Glomerular endothelial cell (primary cell): ENCODE measurements at regions not wholly inside any gene's neighbourhood (a gene's known extent, or its start where the extent isn't known, plus 50 kb on each side); places are given as distances from the start of the nearest gene placed in this dataset.

Source experiments
- DNase-seq: peaks from one replicate; pipeline ENCODE4 v3.0.0-alpha.2; 2011; ENCODE audit warnings: low read depth, low spot score; ENCODE audit errors: extremely low read depth

DNA sequence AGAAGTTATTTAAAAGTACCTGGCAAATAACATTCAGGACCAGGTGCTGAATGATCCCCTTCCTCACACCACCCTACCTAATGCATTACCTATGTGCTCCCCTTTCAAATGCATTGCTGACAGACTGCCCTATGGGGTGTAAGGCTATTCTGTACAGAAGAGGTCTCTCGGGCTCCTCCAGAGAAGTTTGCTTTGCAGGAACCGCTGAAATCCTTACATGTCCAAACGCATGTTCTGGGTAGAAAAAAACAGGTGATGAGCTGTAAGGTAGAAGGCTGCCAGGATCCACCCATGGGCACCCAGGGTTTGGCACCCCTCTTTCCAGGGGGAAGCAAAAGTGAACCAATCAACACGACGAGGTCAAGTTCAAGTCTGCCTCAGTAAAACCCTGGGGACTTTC is 58.3 kb upstream of the TARBP1 start:
- no peak for DNase-seq

DNA sequence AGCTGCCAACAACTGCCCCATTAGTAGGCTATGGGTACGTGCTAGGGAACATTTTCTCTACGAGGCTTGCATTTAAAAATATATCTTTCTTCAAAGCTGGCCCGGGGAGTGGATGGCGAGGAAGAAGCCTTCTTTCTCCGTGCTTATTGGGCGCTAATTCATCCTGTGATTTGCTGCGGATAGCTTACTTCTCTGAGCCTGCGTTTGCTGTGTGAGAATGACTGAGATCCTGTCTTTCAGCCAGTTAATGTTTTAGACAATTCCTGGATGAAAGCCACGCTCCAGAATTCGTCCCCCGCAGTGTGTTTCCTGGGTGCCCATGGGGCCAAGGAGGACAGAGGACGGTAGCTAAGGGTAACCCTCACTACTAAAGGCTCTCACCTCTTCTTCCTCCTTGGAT is 57.8 kb upstream of the TARBP1 start:
- no peak for DNase-seq

DNA sequence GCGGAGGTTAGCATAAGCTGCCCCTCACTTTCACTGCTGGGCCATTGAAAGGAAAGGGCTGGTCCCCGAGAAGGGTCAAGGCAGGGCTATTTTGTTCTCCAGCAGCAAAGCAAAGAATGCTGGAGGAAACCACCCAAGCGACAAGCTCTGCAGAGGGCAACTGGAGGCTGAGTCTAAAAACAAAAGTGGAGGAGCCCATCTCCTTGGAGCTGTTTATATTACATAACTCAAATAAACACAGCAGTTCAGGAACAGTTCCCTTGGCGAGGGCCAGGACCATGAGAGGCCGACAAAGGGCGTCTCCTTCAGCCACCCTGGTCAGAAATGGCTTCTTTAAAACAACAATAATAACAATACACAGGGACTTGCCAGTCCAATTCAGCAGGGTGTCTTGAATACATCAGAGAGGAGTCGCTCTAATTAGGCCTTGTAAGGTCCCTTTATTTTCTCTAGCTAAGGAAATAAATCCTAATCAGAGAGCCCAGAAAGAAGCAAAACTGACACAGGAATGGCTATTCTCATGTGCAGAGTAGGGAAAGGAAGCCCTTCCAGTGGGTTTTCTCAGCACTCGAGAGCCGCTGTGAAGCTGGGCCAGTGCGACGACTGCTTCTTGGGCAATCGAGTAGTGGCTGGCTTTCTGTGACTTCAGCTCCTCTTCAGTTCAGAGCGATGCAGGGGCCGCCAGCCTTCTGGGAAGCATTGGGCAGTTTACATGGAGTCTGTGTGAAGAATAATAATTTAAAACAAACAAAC is 57.0 kb upstream of the TARBP1 start:
- DNase-seq: no peak

DNA sequence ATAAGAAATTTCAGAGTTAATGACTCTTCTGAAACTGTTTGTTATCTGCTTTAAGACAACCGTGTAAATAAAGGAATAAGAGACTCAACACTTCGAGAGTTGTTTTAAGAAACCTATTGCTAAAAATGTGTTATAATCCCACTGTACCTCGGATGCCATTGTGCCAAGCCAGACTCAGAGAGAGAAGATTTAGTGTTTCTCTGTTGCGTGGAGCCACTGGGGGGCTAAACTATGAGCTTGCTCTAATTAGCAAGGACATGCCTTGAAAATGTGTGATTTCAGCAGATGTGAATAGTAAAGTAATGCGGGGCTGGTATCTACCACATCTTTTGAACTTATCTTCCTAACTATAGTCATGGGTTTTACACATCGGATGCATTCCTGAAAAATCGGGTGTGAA is 56.2 kb upstream of the TARBP1 start:
- DNase-seq: no peak

DNA sequence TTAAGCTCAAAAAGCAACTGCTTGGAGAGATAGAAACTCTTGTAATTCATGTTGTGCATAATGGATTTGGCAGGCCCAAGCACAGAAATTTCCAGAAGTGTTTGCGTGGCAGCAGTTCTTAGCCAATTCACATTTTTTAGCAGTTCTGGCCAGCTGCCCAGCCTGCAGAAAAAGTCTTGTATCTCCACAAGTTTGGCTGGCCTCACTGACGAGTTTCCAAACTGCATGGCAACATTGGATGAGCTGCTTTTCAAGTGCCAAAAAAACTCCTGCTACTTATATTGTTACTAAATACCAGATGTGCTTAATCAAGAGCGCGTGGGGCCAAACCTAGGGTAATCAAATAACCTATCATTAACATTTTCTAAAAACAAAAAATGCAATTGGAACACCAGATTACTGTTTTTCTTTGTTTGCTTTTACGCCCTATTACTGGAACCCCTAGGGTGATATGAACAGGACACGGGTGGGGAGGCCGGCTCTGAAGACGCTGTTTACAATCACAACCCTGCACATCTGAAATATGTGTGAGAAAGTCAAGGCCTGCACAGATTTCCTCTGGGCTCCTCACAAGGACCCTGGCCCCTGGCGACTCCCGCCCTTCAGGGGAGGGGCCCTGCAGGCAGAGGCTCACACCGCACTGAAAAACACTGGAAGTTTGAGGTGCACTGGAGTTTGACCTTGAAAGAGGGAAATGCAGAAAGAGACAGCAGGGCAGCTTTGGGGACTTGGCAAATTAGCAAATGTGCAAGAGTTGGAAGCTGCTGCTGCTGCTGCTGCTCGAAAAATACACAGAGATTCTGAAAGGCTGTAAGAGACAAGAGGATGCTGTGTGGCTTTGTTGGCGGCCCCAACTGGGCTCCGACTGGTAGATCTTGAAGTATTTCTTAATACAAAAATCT is 55.2 kb upstream of the TARBP1 start:
- no peak for DNase-seq

DNA sequence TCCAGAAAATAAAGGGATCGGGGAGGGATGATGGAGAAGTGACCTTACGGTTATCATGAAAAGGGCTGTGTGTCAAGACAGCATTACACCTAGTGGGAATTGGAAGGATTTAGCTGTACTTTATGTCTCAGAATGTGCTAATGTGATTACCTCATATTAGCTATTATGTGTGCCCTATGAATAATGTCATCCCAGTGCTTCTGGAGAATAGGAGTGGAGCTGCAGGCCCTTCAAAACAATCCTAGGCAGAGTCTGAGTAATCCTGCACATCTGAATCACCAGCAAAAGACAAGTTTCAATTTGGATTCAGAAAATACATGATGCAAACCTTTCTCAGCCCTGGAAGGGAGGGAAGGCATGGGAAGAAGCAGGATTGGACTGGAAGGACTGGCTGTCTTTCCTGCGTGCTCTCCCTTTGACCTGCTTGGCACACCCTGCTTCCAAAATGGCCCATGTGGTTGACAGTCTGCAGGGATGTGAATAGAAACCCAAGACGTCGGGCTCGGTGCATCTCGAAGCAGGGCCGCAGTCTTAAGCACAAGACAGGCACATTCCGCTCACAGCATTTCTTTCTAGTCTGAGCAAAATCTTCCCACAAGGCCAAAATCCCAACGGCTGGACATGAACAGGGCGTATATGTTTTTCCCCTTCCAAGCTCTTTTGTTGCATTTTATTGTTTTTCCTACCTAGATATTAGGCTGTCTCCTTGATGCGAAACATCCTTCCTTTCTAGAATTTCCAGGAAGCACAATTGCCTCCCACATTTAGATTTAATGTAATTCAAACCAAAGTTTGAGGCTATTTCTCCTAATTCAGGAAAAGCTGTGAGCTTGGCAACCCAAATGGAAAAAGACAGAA is 54.3 kb upstream of the TARBP1 start:
- no peak for DNase-seq

DNA sequence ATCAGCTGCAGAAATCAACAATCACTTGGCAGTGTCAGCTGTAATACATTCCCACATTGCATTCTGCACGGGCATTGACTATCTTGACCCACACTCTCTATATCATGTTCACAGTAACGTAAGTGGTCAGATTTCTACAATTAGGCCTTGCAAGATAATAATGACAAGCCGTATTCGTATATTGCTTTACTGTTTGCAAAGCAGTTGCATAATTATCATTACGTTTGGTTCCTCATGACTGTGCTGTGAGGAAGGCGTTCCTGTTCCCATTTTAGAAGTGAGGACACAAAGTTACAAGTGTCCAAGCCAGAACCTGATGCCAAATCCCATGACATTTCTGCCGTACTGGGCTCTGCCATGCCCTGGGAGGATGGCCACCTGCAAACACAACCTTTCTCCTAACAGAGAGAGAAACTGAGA is 53.5 kb upstream of the TARBP1 start:
- no peak for DNase-seq

DNA sequence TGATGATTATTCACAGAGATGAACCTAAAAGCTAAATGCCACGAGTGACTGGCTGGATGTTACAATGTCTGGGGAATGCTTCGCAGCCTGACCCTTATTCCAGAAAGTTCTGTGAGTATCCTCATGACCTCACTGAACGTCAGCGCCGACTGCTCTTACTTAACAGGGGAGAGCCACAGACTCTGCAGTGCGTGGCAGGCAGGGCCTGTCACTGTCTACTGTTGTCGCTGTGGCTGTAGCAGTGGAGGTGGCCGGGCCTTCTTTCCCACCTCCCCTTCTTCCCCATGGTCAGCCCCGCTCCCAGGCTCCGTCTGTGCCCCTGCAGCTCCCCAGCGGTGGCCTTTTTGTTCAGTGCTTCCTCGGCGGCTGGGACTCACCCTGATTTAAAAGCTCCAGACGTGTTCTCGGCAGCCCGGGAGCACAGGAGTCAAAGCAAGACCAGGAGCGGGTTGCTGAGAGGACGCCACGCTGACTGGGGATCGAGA is 52.2 kb upstream of the TARBP1 start:
- no peak for DNase-seq

DNA sequence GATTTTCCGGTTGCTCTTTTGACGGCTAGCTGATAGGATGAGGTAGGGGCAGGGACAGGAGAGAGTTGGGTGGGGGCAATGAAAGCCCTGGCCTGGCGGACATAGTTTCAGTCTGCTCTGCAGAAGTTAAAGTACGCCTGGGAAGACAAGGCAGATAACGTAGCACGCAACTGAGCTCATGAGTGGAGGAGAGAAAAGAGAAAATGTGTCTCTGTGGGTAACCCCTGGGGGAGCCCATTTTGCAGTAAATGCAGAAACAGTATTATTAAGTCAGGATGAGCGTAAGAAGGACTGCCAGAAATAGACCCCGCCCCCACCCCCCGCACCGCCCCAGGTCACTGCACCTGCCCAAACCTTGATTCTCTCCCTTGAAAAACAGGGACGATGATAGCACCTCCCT is 51.7 kb upstream of the TARBP1 start:
- no peak for DNase-seq

DNA sequence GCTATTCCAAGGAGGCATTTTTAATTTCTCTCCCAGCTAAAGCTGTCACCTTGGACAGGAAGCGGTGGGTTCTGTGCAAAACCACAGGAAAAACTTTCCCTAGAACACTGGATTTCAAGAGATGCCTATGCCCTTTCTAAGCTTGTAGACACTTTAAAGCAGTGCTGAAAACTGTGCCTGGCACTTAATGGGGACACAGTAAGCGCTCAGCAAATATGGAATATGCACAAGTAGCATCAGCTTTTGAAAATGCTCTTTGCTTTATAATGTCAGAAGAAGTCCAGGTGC is 50.9 kb upstream of the TARBP1 start:
- DNase-seq: no peak

DNA sequence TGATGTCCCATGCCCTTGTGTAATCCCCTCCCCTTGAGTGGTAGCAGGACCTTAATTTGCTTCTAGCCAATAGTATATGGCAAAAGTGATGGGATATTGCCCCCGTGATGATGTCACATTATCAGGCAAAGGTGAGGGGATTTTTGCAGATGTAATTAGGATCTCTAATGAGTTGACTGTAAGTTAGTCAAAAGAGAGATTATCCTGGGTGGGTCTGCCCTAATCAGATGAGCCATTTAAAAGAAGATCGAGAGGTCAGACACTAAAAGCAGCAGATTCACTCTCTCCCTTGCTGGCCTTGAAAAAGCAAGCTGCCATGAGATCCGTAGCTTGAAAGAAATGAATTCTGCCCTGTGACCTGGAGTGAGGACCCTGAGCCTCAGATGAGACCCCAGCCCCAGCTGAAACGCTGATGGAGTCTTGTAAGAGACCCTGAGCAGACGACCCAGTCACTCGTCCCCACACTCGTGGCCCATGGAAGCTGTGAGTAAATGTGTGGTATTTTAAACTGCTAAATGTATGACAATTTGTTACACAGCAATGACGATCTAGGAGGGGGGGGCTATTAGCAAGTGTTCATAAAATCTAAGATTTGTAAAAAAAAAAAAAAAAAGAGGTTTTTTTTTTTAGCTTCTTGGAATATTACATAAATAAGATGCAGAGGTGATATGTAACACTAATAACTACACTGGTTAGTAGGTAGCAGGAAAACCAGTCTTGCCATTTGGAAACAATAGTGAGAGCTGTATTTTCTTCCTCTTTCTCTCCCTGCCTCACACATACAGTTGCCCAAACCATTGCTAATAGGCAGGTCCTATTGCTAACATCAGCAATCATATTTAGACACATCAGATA is 50.3 kb upstream of the TARBP1 start:
- DNase-seq: no peak
